MCF 10A (cell line): ENCODE measurements at regions not wholly inside any gene's neighbourhood (a gene's known extent, or its start where the extent isn't known, plus 50 kb on each side); places are given as distances from the start of the nearest gene placed in this dataset.

ENCODE experiments used
- BruUV-seq: library from RNA; stranded (reverse); fragments of 400-500 nt; replicated peaks from 2 replicates; lab custom pipeline; 2021; lab: Mats Ljungman, UMichigan
- CTCF ChIA-PET: fragments of 300-600 bp; sonication (Branson Sonifier 250); formaldehyde crosslinking; extraction: SDS; loops from one replicate; lab custom pipeline; 2021; ENCODE audit warnings: antibody characterized with exemption, inconsistent platforms; lab: Yijun Ruan, JAX
- POLR2A ChIA-PET: fragments of 300-600, 350-650 bp; sonication (Branson Sonifier 250); formaldehyde crosslinking; extraction: SDS; loops from one replicate; lab custom pipeline; 2020; ENCODE audit warnings: antibody characterized with exemption, inconsistent platforms; lab: Yijun Ruan, JAX
- DNase-seq: peaks from one replicate; pipeline ENCODE4 v3.0.0-alpha.2; 2018; ENCODE audit not compliant: unreplicated experiment
- H3K27ac Mint-ChIP-seq: one replicate; pipeline ENCODE4 v1.8.0; 2022; ENCODE audit warnings: mild to moderate bottlenecking, low read depth, mixed read lengths; ENCODE audit not compliant: unreplicated experiment
- H3K27me3 Mint-ChIP-seq: one replicate; pipeline ENCODE4 v1.8.0; 2022; ENCODE audit warnings: mixed read lengths; ENCODE audit not compliant: insufficient read depth, unreplicated experiment
- H3K36me3 Mint-ChIP-seq: one replicate; pipeline ENCODE4 v1.8.0; 2022; ENCODE audit warnings: mild to moderate bottlenecking, moderate library complexity, mixed read lengths; ENCODE audit not compliant: insufficient read depth, unreplicated experiment
- H3K4me1 Mint-ChIP-seq: one replicate; pipeline ENCODE4 v1.8.0; 2022; ENCODE audit warnings: mixed read lengths; ENCODE audit not compliant: insufficient read depth, unreplicated experiment
- H3K4me3 Mint-ChIP-seq: one replicate; pipeline ENCODE4 v1.8.0; 2022; ENCODE audit warnings: mild to moderate bottlenecking, moderate library complexity, mixed read lengths; ENCODE audit not compliant: unreplicated experiment
- H3K9me3 Mint-ChIP-seq: one replicate; pipeline ENCODE4 v1.8.0; 2022; ENCODE audit warnings: mixed read lengths; ENCODE audit not compliant: unreplicated experiment
- CTCF ChIP-seq: fragments of 200-600 bp; IDR thresholded peaks from one replicate; pipeline ENCODE4 v1.8.0; 2022; ENCODE audit warnings: antibody characterized with exemption, mild to moderate bottlenecking; ENCODE audit not compliant: unreplicated experiment
- intact Hi-C: fragments of 100-400 bp; cut with micrococcal nuclease; formaldehyde crosslinking; loops from 2 replicates; pipeline ENCODE4 v1.14.1; 2022

- BruUV-seq = no TSS peak
- Mint-ChIP-seq H3K27ac (no peak overlapping the region), H3K36me3 (no peaks in the 10 kb centered on the region), H3K9me3 (peaks cover under 1% of the 10 kb centered on the region), H3K27me3 (no peaks in the 10 kb centered on the region), H3K4me3 (no peak overlapping the region), H3K4me1 (no peaks in the 10 kb centered on the region)
- DNase-seq = no peak
- intact Hi-C loops = no loop called here
- POLR2A ChIA-PET = no interaction called here
- TF ChIP-seq CTCF = no peak
- CTCF ChIA-PET = no interaction called here
These were observed 491.1 kb upstream of the ADGRL3 start for GRCh38 chr4:60709061-60709460.

GRCh38 chr4:60718874-60719273, 481.3 kb upstream of the ADGRL3 start:
- Mint-ChIP-seq H3K27ac (no peak overlapping the region), H3K4me1 (no peaks in the 10 kb centered on the region), H3K4me3 (no peak overlapping the region), H3K36me3 (no peaks in the 10 kb centered on the region), H3K27me3 (no peaks in the 10 kb centered on the region), H3K9me3 (peaks cover 8% of the 10 kb centered on the region)
- DNase-seq = no peak
- no peak for TF ChIP-seq CTCF
- POLR2A ChIA-PET = interaction anchor here (1.0 kb wide), 1 partner anchor 174 kb away, joined by 3 read pairs; no protein-coding TSS in a partner anchor
- intact Hi-C loops = no loop called here
- no TSS peak for BruUV-seq
- CTCF ChIA-PET = no interaction called here

GRCh38 chr4:60721685-60722084, 478.4 kb upstream of the ADGRL3 start:
- intact Hi-C loops = no loop called here
- no peaks in the 10 kb centered on the region for H3K9me3 Mint-ChIP-seq
- no peak for DNase-seq
- ChIA-PET POLR2A (interaction anchor here (0.6 kb wide), 1 partner anchor 190 kb away, joined by 3 read pairs; no protein-coding TSS in a partner anchor), CTCF (interaction anchor here (0.6 kb wide), 1 partner anchor 61 kb away, joined by 3 read pairs; no protein-coding TSS in a partner anchor)
- TF ChIP-seq CTCF = no peak
- no TSS peak for BruUV-seq
- no peaks in the 10 kb centered on the region for H3K36me3 Mint-ChIP-seq
- H3K27ac Mint-ChIP-seq = no peak overlapping the region
- H3K4me1 Mint-ChIP-seq = peaks cover 14% of the 10 kb centered on the region
- H3K4me3 Mint-ChIP-seq = no peak overlapping the region
- no peaks in the 10 kb centered on the region for H3K27me3 Mint-ChIP-seq

GRCh38 chr4:60723796-60724195, 476.3 kb upstream of the ADGRL3 start:
- intact Hi-C loops = no loop called here
- peaks cover 14% of the 10 kb centered on the region for H3K4me1 Mint-ChIP-seq

More at GRCh38 chr4:60723796-60724195, 476.3 kb upstream of the ADGRL3 start:
- TF ChIP-seq CTCF = no peak
- no peak overlapping the region for H3K4me3 Mint-ChIP-seq
- POLR2A ChIA-PET = no interaction called here
- no peak overlapping the region for H3K27ac Mint-ChIP-seq
- no peak for DNase-seq
- no peaks in the 10 kb centered on the region for H3K27me3 Mint-ChIP-seq
- peaks cover 3% of the 10 kb centered on the region for H3K9me3 Mint-ChIP-seq
- BruUV-seq = no TSS peak
- CTCF ChIA-PET = no interaction called here
- no peaks in the 10 kb centered on the region for H3K36me3 Mint-ChIP-seq
